Effector memory CD4-positive, alpha-beta T cell (primary cell): ENCODE measurements at regions not wholly inside any gene's neighbourhood (a gene's known extent, or its start where the extent isn't known, plus 50 kb on each side); places are given as distances from the start of the nearest gene placed in this dataset.

Source experiments
- DNase-seq, 3 donors: peaks; one replicate each; pipeline ENCODE4 v3.0.0-alpha.2; 2020
- H3K27ac ChIP-seq: 2 replicates; pipeline ENCODE4 v1.7.0; 2013; ENCODE audit warnings: mild to moderate bottlenecking, low read length, moderate library complexity; ENCODE audit not compliant: insufficient read depth, poor library complexity, severe bottlenecking
- H3K27me3 ChIP-seq: replicated peaks from 2 replicates; pipeline ENCODE4 v1.7.0; 2013; ENCODE audit warnings: mild to moderate bottlenecking, low read length; ENCODE audit not compliant: insufficient read depth, control insufficient read depth, poor library complexity, severe bottlenecking
- H3K36me3 ChIP-seq: 2 replicates; pipeline ENCODE4 v1.7.0; 2013; ENCODE audit warnings: mild to moderate bottlenecking, low read length, moderate library complexity; ENCODE audit not compliant: control insufficient read depth, insufficient read depth
- H3K4me1 ChIP-seq: 2 replicates; pipeline ENCODE4 v1.7.0; 2013; ENCODE audit warnings: low read length, mild to moderate bottlenecking; ENCODE audit not compliant: control insufficient read depth, insufficient read depth, poor library complexity, severe bottlenecking
- H3K4me3 ChIP-seq: 2 replicates; pipeline ENCODE4 v1.7.0; 2013; ENCODE audit warnings: low read length, low read depth, mild to moderate bottlenecking; ENCODE audit not compliant: insufficient read depth, poor library complexity, severe bottlenecking
- H3K9me3 ChIP-seq: 2 replicates; pipeline ENCODE4 v1.7.0; 2013; ENCODE audit warnings: mild to moderate bottlenecking, low read length, moderate library complexity; ENCODE audit not compliant: control insufficient read depth

- H3K9me3 ChIP-seq: no peaks in the 10 kb centered on the region
- no peak for DNase-seq
- H3K36me3 ChIP-seq: no peaks in the 10 kb centered on the region
- H3K4me1 ChIP-seq: no peaks in the 10 kb centered on the region
- H3K27ac ChIP-seq: no peak overlapping the region
- H3K27me3 ChIP-seq: no peaks in the 10 kb centered on the region
- H3K4me3 ChIP-seq: no peak overlapping the region
These were observed 102.6 kb upstream of the TBX20 start for GRCh38 chr7:35356495-35356894.

DNA sequence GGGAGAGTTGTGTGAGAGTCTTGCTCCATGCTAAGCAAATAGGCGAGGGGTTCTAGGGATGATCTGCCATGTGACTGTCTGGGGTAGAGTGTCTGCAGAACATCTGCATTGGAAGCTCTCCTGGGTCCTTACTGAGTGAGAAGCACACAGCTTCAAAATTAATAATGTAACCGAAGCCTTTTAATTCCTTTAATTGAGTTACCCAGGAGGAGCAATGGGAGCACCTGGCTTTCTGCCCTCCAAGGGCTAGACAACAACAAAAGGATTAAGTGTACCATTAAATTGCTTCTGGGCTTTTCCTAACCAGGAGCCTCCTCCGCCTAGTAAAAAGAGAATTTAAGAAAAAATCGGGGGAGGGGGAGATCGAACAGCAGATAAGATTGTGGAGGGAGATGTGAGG lies 102.0 kb upstream of the TBX20 start:
- no peaks in the 10 kb centered on the region for H3K4me1 ChIP-seq
- H3K9me3 ChIP-seq: no peaks in the 10 kb centered on the region
- DNase-seq: no peak
- H3K36me3 ChIP-seq: no peaks in the 10 kb centered on the region
- no peak overlapping the region for H3K4me3 ChIP-seq
- no peak overlapping the region for H3K27ac ChIP-seq
- H3K27me3 ChIP-seq: no peaks in the 10 kb centered on the region

DNA sequence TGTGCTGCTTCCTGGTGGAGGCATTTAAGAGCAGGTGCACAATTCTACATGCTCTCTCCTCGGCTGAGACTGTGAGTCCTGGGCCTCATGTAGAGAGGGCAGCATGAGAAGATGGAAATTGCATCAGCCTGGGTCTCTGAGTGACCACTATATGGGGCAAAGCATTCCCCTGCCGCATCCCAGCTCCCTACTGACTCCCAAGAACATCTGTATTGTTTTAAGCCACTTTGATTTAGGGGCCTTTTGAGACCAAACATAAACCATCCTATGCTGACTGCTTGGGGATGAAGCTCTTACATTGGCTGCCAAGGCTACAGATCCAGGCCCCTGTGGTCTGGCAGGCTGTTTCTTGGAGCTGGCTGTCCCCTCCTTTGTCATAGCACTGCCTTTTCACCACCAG lies 101.3 kb upstream of the TBX20 start:
- no peak overlapping the region for H3K27ac ChIP-seq
- H3K9me3 ChIP-seq: no peaks in the 10 kb centered on the region
- H3K4me1 ChIP-seq: no peaks in the 10 kb centered on the region
- H3K27me3 ChIP-seq: no peaks in the 10 kb centered on the region
- no peak overlapping the region for H3K4me3 ChIP-seq
- no peak for DNase-seq
- no peaks in the 10 kb centered on the region for H3K36me3 ChIP-seq

DNA sequence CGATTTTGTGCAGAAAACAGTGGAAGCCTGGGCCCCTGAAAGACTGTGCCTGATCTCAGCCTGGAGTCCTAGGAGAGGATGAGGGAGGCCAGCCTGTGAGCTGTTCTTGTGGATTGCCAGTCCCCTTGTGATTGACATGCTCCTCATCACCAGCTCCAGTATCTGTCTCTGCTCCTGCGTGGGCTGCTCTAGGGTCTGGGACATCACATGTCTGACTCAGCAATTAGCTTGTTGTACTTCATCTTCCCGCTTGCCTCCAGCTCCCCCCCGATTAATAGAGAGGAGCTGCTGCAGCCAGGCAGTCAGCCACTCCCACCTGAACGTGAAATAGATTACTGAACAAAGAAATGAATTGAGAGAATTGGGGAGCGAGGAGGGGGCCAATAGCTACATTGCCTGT lies 99.6 kb upstream of the TBX20 start:
- DNase-seq: no peak
- H3K4me1 ChIP-seq: no peaks in the 10 kb centered on the region
- H3K4me3 ChIP-seq: no peak overlapping the region
- H3K36me3 ChIP-seq: no peaks in the 10 kb centered on the region
- no peaks in the 10 kb centered on the region for H3K9me3 ChIP-seq
- H3K27ac ChIP-seq: no peak overlapping the region
- no peaks in the 10 kb centered on the region for H3K27me3 ChIP-seq

GRCh38 chr7:35351466-35351865 lies 97.6 kb upstream of the TBX20 start:
- DNase-seq: no peak
- Histone ChIP-seq H3K36me3 (no peaks in the 10 kb centered on the region), H3K9me3 (no peaks in the 10 kb centered on the region), H3K27me3 (no peaks in the 10 kb centered on the region), H3K27ac (no peak overlapping the region), H3K4me3 (no peak overlapping the region), H3K4me1 (no peaks in the 10 kb centered on the region)

DNA sequence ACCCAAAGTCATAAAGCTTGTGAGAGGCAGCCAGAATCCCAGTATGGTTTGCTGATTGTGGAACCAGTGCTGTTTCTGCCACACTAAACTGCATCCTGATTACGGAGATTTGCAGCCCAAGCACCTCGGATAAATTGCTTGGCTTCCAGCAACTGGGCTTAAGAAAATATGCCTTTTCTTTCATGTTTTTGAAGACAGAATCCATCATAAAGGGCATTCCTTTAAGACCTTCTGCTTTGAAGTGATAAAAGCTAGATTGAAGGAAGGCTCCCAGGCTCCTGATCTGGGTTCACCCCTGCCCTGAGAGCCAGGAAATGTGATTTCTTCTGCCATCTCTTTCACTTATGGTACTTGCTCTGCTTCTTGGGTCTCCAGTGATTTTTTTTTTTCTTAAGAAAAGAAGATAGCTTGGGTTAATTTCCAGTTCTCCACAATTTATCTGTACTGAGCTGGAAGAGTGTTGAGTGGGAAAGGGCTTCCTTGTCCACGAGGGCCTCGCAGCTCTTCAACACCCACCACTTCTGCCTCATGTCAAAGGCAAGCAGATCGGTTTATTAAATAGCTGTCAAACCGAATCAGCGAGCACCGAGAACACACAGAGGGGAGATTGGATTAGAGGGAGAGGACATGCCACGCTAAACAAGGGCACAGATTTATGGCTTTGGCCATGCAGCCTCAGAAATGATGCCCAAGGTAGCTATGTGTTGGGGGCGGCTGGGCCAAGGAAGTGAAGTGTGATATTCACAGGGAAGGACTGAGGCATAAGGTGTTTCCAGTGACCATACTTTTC lies 94.9 kb upstream of the TBX20 start:
- H3K9me3 ChIP-seq: no peaks in the 10 kb centered on the region
- no peaks in the 10 kb centered on the region for H3K27me3 ChIP-seq
- H3K27ac ChIP-seq: no peak overlapping the region
- no peaks in the 10 kb centered on the region for H3K4me1 ChIP-seq
- no peak for DNase-seq
- H3K4me3 ChIP-seq: no peak overlapping the region
- H3K36me3 ChIP-seq: no peaks in the 10 kb centered on the region

DNA sequence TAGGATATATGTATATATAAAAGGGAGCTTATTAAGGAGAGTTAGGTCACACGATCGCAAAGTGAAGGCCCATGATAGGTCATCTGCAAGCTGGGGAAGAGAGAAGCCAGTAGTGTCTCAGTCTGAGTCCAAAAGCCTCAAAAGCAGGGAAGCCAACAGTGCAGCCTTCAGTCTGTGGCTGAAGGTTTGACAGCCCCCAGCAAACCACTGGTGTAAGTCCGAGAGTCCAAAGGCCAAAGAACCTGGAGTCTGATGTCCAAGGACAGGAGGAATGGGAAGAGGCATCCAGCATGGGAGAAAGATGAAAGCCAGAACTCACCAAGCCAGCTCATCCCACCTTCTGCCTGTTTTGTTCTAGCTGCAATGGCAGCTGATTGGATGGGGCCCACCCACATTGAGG lies 88.9 kb upstream of the TBX20 start:
- H3K27me3 ChIP-seq: no peaks in the 10 kb centered on the region
- H3K4me3 ChIP-seq: no peak overlapping the region
- H3K4me1 ChIP-seq: no peaks in the 10 kb centered on the region
- H3K9me3 ChIP-seq: no peaks in the 10 kb centered on the region
- H3K36me3 ChIP-seq: no peaks in the 10 kb centered on the region
- DNase-seq: no peak
- H3K27ac ChIP-seq: no peak overlapping the region

DNA sequence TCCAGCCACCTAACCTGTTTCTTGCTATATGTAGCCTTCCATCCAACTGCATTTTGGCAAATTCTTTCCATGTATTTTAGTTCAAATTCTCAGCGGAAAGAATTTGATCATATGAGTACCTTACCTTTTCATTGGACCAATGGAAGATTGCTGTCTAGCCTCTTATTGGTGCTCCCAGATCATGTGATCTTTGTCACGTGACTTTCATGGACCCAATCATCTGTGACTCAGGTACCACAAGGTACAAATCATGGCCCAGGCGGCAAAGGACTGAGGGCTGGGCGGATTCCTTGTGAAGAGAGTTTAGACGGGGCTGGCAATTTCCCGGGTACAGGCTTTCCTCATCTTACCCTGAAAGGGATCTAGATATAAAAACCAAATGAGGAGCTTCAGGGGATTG lies 85.9 kb upstream of the TBX20 start:
- Histone ChIP-seq H3K9me3 (no peaks in the 10 kb centered on the region), H3K27me3 (no peaks in the 10 kb centered on the region), H3K27ac (no peak overlapping the region), H3K4me1 (no peaks in the 10 kb centered on the region), H3K4me3 (no peak overlapping the region), H3K36me3 (no peaks in the 10 kb centered on the region)
- DNase-seq: no peak

DNA sequence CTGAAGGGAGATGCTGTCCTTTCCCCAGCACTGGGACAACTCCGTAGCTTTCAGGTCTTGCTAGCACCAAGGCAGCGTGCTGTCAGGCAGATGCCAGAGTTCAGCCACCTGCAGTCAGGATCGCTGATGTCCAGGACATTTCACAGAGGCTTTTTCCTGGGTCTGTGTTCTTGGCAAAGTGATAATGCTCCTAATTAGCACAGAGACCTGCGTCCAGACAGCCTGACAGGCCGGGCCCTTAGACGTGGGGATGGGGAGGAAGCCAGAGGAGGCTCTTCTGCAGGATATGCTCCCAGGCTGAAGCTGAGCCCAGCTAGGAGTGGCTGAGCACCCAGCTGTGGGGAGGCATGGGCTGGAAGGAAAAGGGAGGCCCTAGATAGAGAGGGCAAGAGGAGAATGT lies 82.5 kb upstream of the TBX20 start:
- H3K9me3 ChIP-seq: no peaks in the 10 kb centered on the region
- no peaks in the 10 kb centered on the region for H3K36me3 ChIP-seq
- H3K4me3 ChIP-seq: no peak overlapping the region
- H3K4me1 ChIP-seq: no peaks in the 10 kb centered on the region
- no peak for DNase-seq
- no peak overlapping the region for H3K27ac ChIP-seq
- no peaks in the 10 kb centered on the region for H3K27me3 ChIP-seq

DNA sequence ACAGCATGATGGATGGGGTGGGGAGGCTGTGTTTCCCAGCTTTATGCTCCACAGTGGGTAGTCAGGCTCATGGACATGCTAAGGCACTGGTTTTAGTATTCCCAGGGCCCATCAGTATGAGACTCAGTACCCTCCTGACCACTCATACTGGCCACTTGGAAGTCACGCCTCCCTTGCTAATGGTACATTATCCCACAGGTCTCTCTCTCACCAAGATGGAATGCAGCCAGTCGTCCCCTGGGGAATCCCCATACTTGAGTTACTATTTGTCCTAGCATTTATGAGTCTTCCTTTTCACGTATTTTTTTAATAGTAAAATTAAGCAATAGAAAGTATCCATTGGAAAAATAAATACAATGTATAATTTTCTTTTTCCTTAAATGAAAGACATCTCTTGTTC lies 80.6 kb upstream of the TBX20 start:
- H3K4me1 ChIP-seq: no peaks in the 10 kb centered on the region
- no peaks in the 10 kb centered on the region for H3K27me3 ChIP-seq
- H3K27ac ChIP-seq: no peak overlapping the region
- H3K4me3 ChIP-seq: no peak overlapping the region
- H3K36me3 ChIP-seq: no peaks in the 10 kb centered on the region
- no peaks in the 10 kb centered on the region for H3K9me3 ChIP-seq
- DNase-seq: no peak
